HCT116 (cell line): ENCODE measurements at regions not wholly inside any gene's neighbourhood (a gene's known extent, or its start where the extent isn't known, plus 50 kb on each side); places are given as distances from the start of the nearest gene placed in this dataset.
A peak's percentile ranks its signal among the peaks of the same experiment; 100 is the strongest.

Experiments used
- ATAC-seq: fragments of 200-7000 bp; cut with Tn5 transposase; 2 replicates; pipeline ENCODE4 v1.9.1; 2020; ENCODE audit warnings: mild to moderate bottlenecking, moderate library complexity
- BruUV-seq: library from RNA; stranded (reverse); fragments of 400-500 nt; replicated peaks from 2 replicates; lab custom pipeline; 2021; lab: Mats Ljungman, UMichigan
- CTCF ChIA-PET: fragments of 300-600 bp; sonication (Branson Sonifier 250); formaldehyde crosslinking; loops from one replicate; lab custom pipeline; 2021; ENCODE audit warnings: antibody characterized with exemption; lab: Charles Lee
- POLR2A ChIA-PET: fragments of 300-600, 350-600 bp; sonication (Branson Sonifier 250); formaldehyde crosslinking; loops from one replicate; lab custom pipeline; 2021; ENCODE audit warnings: antibody characterized with exemption; lab: Charles Lee
- RAD21 ChIA-PET, 2 experiments: fragments of 300-600 bp; sonication (Branson Sonifier 250); formaldehyde crosslinking; loops; one replicate each; lab custom pipeline; 2023; ENCODE audit warnings: low total read pairs in 2 of 2; ENCODE audit not compliant: uncharacterized antibody in 2 of 2, unreplicated experiment in 2 of 2, low non-redundant PET in 1 of 2; lab: Charles Lee
- DNase-seq: peaks from one replicate; pipeline ENCODE4 v3.0.0-alpha.2; 2010; ENCODE audit warnings: low read depth, low spot score
- H2AFZ ChIP-seq: fragments of 200-600 bp; shearing (Covaris generic), sonication (generic); 2 replicates; pipeline ENCODE4 v1.6.1; 2017; ENCODE audit warnings: low read depth, mixed run types, mixed read lengths, antibody characterized with exemption, low read length; ENCODE audit not compliant: poor library complexity, severe bottlenecking
- H3K27ac ChIP-seq: 2 replicates; pipeline ENCODE4 v1.5.1; 2012; ENCODE audit warnings: low read depth, low read length
- H3K27me3 ChIP-seq: fragments of 200-600 bp; sonication (generic); 2 replicates; pipeline ENCODE4 v1.6.1; 2016; ENCODE audit warnings: mixed run types, low read length, mixed read lengths; ENCODE audit not compliant: insufficient read depth
- H3K36me3 ChIP-seq, 2 experiments: fragments of 200-500 bp in 1 of 2; fragments of 200-600 bp in 1 of 2; sonication (Bioruptor generic) in 1 of 2; sonication (generic) in 1 of 2; 2 replicates each; pipeline versions ENCODE4 v1.5.1 to v1.6.1; 2014 to 2016; ENCODE audit warnings: low read length in 2 of 2, inconsistent platforms in 1 of 2, mixed read lengths in 1 of 2, mixed run types in 1 of 2; ENCODE audit not compliant: insufficient read depth in 2 of 2, control insufficient read depth in 1 of 2
- H3K4me1 ChIP-seq, 2 experiments: fragments of 200-600 bp in 1 of 2; sonication (generic) in 1 of 2; 2 replicates each; pipeline versions ENCODE4 v1.5.1 to v1.6.1; 2012 to 2017; ENCODE audit warnings: low read length in 2 of 2, inconsistent platforms in 1 of 2, mild to moderate bottlenecking in 1 of 2, mixed read lengths in 1 of 2, mixed run types in 1 of 2, moderate library complexity in 1 of 2; ENCODE audit not compliant: insufficient read depth in 2 of 2, control insufficient read depth in 1 of 2
- H3K4me2 ChIP-seq: fragments of 200-600 bp; sonication (generic); 2 replicates; pipeline ENCODE4 v1.6.1; 2017; ENCODE audit warnings: mixed run types, low read length, mixed read lengths
- H3K4me3 ChIP-seq, 2 experiments: fragments of 200-600 bp in 1 of 2; sonication (generic) in 1 of 2; replicated peaks in 1 of 2; 2 replicates each; pipeline ENCODE4 v1.5.1; 2011 to 2016; ENCODE audit warnings: low read length in 2 of 2, control low read depth in 1 of 2, low read depth in 1 of 2, mild to moderate bottlenecking in 1 of 2, mixed read lengths in 1 of 2, mixed run types in 1 of 2
- H3K79me2 ChIP-seq: fragments of 200-600 bp; sonication (generic); 2 replicates; pipeline ENCODE4 v1.6.1; 2017; ENCODE audit warnings: mild to moderate bottlenecking, mixed run types, low read length, moderate library complexity, mixed read lengths; ENCODE audit not compliant: insufficient read depth
- H3K9ac ChIP-seq: fragments of 200-600 bp; sonication (generic); 2 replicates; pipeline ENCODE4 v1.6.1; 2016; ENCODE audit warnings: low read length, mixed read lengths
- H3K9me2 ChIP-seq: fragments of 200-600 bp; sonication (generic), shearing (Covaris generic); 2 replicates; pipeline ENCODE4 v1.6.1; 2017; ENCODE audit warnings: mixed run types, mild to moderate bottlenecking, moderate library complexity; ENCODE audit not compliant: insufficient read depth
- H3K9me3 ChIP-seq, 2 experiments: fragments of 200-500 bp in 1 of 2; fragments of 200-600 bp in 1 of 2; sonication (Bioruptor generic) in 1 of 2; sonication (generic) in 1 of 2; 2 replicates each; pipeline ENCODE4 v1.6.1; 2014 to 2017; ENCODE audit warnings: low read length in 2 of 2, mixed read lengths in 2 of 2, inconsistent platforms in 1 of 2, low read depth in 1 of 2, mild to moderate bottlenecking in 1 of 2, mixed run types in 1 of 2, moderate library complexity in 1 of 2; ENCODE audit not compliant: control insufficient read depth in 1 of 2, insufficient read depth in 1 of 2
- H4K20me1 ChIP-seq: fragments of 200-600 bp; sonication (generic), shearing (Covaris generic); 2 replicates; pipeline ENCODE4 v1.6.1; 2017; ENCODE audit warnings: mixed run types, mild to moderate bottlenecking, moderate library complexity; ENCODE audit not compliant: insufficient read depth
- ATF3 ChIP-seq: IDR thresholded peaks from 2 replicates; pipeline ENCODE4 v1.6.1; 2012
- CBX3 ChIP-seq: IDR thresholded peaks from 2 replicates; pipeline ENCODE4 v1.6.1; 2012; ENCODE audit warnings: low read depth
- CEBPB ChIP-seq: IDR thresholded peaks from 2 replicates; pipeline ENCODE4 v1.6.1; 2012; ENCODE audit warnings: low read depth
- CTCF ChIP-seq, 3 experiments: fragments of 200-600 bp in 1 of 3; sonication (generic) in 1 of 3; IDR thresholded peaks in 2 of 3; conservative IDR thresholded peaks in 1 of 3; 2 replicates each; pipeline ENCODE4 v1.5.1; 2012 to 2017; ENCODE audit warnings: low read depth in 2 of 3, low read length in 2 of 3, antibody characterized with exemption in 1 of 3, borderline replicate concordance in 1 of 3, control low read depth in 1 of 3, mild to moderate bottlenecking in 1 of 3, mixed read lengths in 1 of 3, mixed run types in 1 of 3, moderate library complexity in 1 of 3; ENCODE audit not compliant: insufficient read depth in 1 of 3
- EGR1 ChIP-seq: IDR thresholded peaks from 2 replicates; pipeline ENCODE4 v1.6.1; 2012; ENCODE audit warnings: low read depth
- ELF1 ChIP-seq: IDR thresholded peaks from 2 replicates; pipeline ENCODE4 v1.6.1; 2012; ENCODE audit warnings: low read depth, borderline replicate concordance
- EZH2phosphoT487 ChIP-seq: fragments of 200-600 bp; IDR thresholded peaks from 2 replicates; pipeline ENCODE4 v1.6.1; 2018; ENCODE audit warnings: antibody characterized with exemption, borderline replicate concordance
- FOSL1 ChIP-seq: IDR thresholded peaks from 2 replicates; pipeline ENCODE4 v1.6.1; 2012; ENCODE audit warnings: low read depth
- JUND ChIP-seq: IDR thresholded peaks from 2 replicates; pipeline ENCODE4 v1.6.1; 2012
- MAX ChIP-seq: IDR thresholded peaks from 2 replicates; pipeline ENCODE4 v1.6.1; 2012
- POLR2AphosphoS5 ChIP-seq: IDR thresholded peaks from 2 replicates; pipeline ENCODE4 v1.6.1; 2011; ENCODE audit warnings: mild to moderate bottlenecking, low read depth, low read length, moderate library complexity
- REST ChIP-seq: IDR thresholded peaks from 2 replicates; pipeline ENCODE4 v1.6.1; 2012; ENCODE audit warnings: low read depth
- SIN3A ChIP-seq: IDR thresholded peaks from 2 replicates; pipeline ENCODE4 v1.6.1; 2012; ENCODE audit warnings: low read depth
- SP1 ChIP-seq: IDR thresholded peaks from 2 replicates; pipeline ENCODE4 v1.6.1; 2012; ENCODE audit warnings: low read depth
- SRF ChIP-seq: IDR thresholded peaks from 2 replicates; pipeline ENCODE4 v1.6.1; 2012; ENCODE audit warnings: low read depth
- TCF7L2 ChIP-seq: IDR thresholded peaks from 2 replicates; pipeline ENCODE4 v1.7.0; 2011; ENCODE audit warnings: borderline replicate concordance, inconsistent platforms; ENCODE audit not compliant: insufficient read depth, insufficient read length; ENCODE audit errors: extremely low read depth
- YY1 ChIP-seq: IDR thresholded peaks from 2 replicates; pipeline ENCODE4 v1.6.1; 2011; ENCODE audit warnings: low read length, low read depth, moderate library complexity, mild to moderate bottlenecking; ENCODE audit not compliant: insufficient replicate concordance; ENCODE audit errors: extremely low read depth
- ZBTB33 ChIP-seq: IDR thresholded peaks from 2 replicates; pipeline ENCODE4 v1.6.1; 2011; ENCODE audit warnings: mild to moderate bottlenecking, low read length, moderate library complexity; ENCODE audit not compliant: insufficient replicate concordance; ENCODE audit errors: extremely low read depth
- ZNF274 ChIP-seq: fragments of 200-500 bp; sonication (Bioruptor generic); IDR thresholded peaks from 2 replicates; pipeline ENCODE4 v1.6.1; 2014; ENCODE audit warnings: mild to moderate bottlenecking, low read depth, low read length, inconsistent platforms
- intact Hi-C: fragments of 100-400 bp; cut with micrococcal nuclease; formaldehyde crosslinking; loops from 2 replicates; pipeline ENCODE4 v1.10.0; 2022

- H2AFZ ChIP-seq, result no peak overlapping the region
- no peaks in the 10 kb centered on the region for H3K27me3 ChIP-seq
- peak; percentile 32; the same call in 1 of the 2 replicates for ATAC-seq
- POLR2A ChIA-PET, result no interaction called here
- H3K9me2 ChIP-seq, result no peaks in the 10 kb centered on the region
- H3K4me2 ChIP-seq, result peak overlapping the region; percentile 37
- no peaks in the 10 kb centered on the region for H3K79me2 ChIP-seq
- intact Hi-C loops, result no loop called here
- no peak for DNase-seq
- no peak overlapping the region for H3K9ac ChIP-seq
- no TSS peak for BruUV-seq
- H3K4me3 ChIP-seq, result no peak overlapping the region
- TF ChIP-seq YY1, result no peak
- no peak for TF ChIP-seq JUND
- no peak for TF ChIP-seq MAX
- no peak for TF ChIP-seq SIN3A
- no peak for TF ChIP-seq CTCF (IDR thresholded peaks at IDR 0.05 in 2 of 3, conservative IDR thresholded peaks at IDR 0.05 in 1 of 3; ENCODE audit: borderline replicate concordance in 1 of 3, insufficient read depth in 1 of 3, low read depth in 2 of 3, low read length in 2 of 3)
- TF ChIP-seq CEBPB, result no peak
- TF ChIP-seq FOSL1, result no peak
- TF ChIP-seq SP1, result no peak
- no peak for TF ChIP-seq SRF
- no peak for TF ChIP-seq ELF1
- no peak for TF ChIP-seq CBX3
- no peak for TF ChIP-seq POLR2AphosphoS5
- TF ChIP-seq REST, result no peak
- no peak for TF ChIP-seq EGR1
- TF ChIP-seq ATF3, result no peak
- no peak for TF ChIP-seq ZNF274
- TF ChIP-seq ZBTB33, result no peak
- no peak for TF ChIP-seq EZH2phosphoT487
- TF ChIP-seq TCF7L2, result no peak
- TF ChIP-seq, all 23 proteins: peak for 0
- ChIA-PET CTCF (no interaction called here), RAD21 (no interaction called here)
- H3K36me3 ChIP-seq, result no peaks in the 10 kb centered on the region
- no peaks in the 10 kb centered on the region for H4K20me1 ChIP-seq
- H3K27ac ChIP-seq, result no peak overlapping the region
- H3K9me3 ChIP-seq, result no peaks in the 10 kb centered on the region; a peak in 1 of 4 replicates
- H3K4me1 ChIP-seq, result peaks cover 0 to 16% of the 10 kb centered on the region in 2 experiments; a peak in 2 of 4 replicates
These were observed 69.8 kb upstream of the BMP2K start for GRCh38 chr4:78706302-78706701.
